HCEC 1CT (cell line): ENCODE measurements at regions not wholly inside any gene's neighbourhood (a gene's known extent, or its start where the extent isn't known, plus 50 kb on each side); places are given as distances from the start of the nearest gene placed in this dataset.

Source experiments
- DNase-seq: peaks from one replicate; pipeline ENCODE4 v3.0.0-alpha.2; 2017

GRCh38 chr1:4600615-4601460 lies 53.6 kb upstream of the AJAP1 start:
- no peak for DNase-seq

GRCh38 chr1:4601941-4602340 lies 52.5 kb upstream of the AJAP1 start:
- DNase-seq = no peak

- no peak for DNase-seq
These were observed 51.7 kb upstream of the AJAP1 start for GRCh38 chr1:4602462-4603294.

GRCh38 chr1:4603295-4604110 lies 50.9 kb upstream of the AJAP1 start:
- no peak for DNase-seq
